Testis (tissue), 2 donors: ENCODE measurements at regions not wholly inside any gene's neighbourhood (a gene's known extent, or its start where the extent isn't known, plus 50 kb on each side); places are given as distances from the start of the nearest gene placed in this dataset.

Experiments used
- DNase-seq: peaks from one replicate; pipeline ENCODE4 v3.0.0-alpha.2; 2019
- H3K27ac ChIP-seq, 2 donors: fragments of 200-600 bp; sonication (generic); one replicate each; pipeline ENCODE4 v1.5.1; 2019
- H3K27me3 ChIP-seq: fragments of 200-600 bp; sonication (generic); one replicate; pipeline ENCODE4 v1.5.1; 2019
- H3K36me3 ChIP-seq: fragments of 200-600 bp; sonication (generic); one replicate; pipeline ENCODE4 v1.5.1; 2017; ENCODE audit warnings: low read depth; ENCODE audit errors: missing control alignments
- H3K4me1 ChIP-seq: fragments of 200-600 bp; sonication (generic); one replicate; pipeline ENCODE4 v1.5.1; 2019
- H3K4me3 ChIP-seq, 2 donors: fragments of 200-600 bp; sonication (generic); one replicate each; pipeline ENCODE4 v1.5.1; 2017 to 2019
- H3K9me3 ChIP-seq: fragments of 200-600 bp; sonication (generic); one replicate; pipeline ENCODE4 v1.5.1; 2017
- CTCF ChIP-seq, 3 experiments: fragments of 450-650 bp in 2 of 3; fragments of 200-600 bp in 1 of 3; sonication (generic) in 1 of 3; IDR thresholded peaks; one replicate each; pipeline ENCODE4 v1.5.1; 2016 to 2019; ENCODE audit warnings: antibody characterized with exemption in 3 of 3, mild to moderate bottlenecking in 2 of 3, moderate library complexity in 1 of 3
- POLR2A ChIP-seq: fragments of 450-650 bp; IDR thresholded peaks from one replicate; pipeline ENCODE4 v1.6.1; 2017; ENCODE audit warnings: antibody characterized with exemption, mild to moderate bottlenecking, moderate library complexity
- WGBS, 2 donors: methylation state at CpG; one replicate each; pipeline ENCODE4 v1.1.5; 2018; 5-methylcytosine and 5-hydroxymethylcytosine counted together
- intact Hi-C: fragments of 100-400 bp; cut with DNase I; formaldehyde crosslinking; loops from one replicate; pipeline ENCODE4 v1.15.1; 2023; ENCODE audit warnings: low total_unique reads

GRCh38 chr3:30141927-30142326 is 464.5 kb upstream of the TGFBR2 start:
- no peaks in the 10 kb centered on the region for H3K27me3 ChIP-seq
- TF ChIP-seq POLR2A (no peak), CTCF (IDR thresholded peaks at IDR 0.05) (no peak)
- H3K27ac ChIP-seq, result no peak overlapping the region
- H3K4me1 ChIP-seq, result no peaks in the 10 kb centered on the region
- H3K4me3 ChIP-seq, result no peak overlapping the region
- DNase-seq, result no peak
- 47 to 58% methylated on average over 3 of the region's 3 CpGs for WGBS, 2 donors
- H3K36me3 ChIP-seq, result no peaks in the 10 kb centered on the region
- intact Hi-C loops, result no loop called here
- H3K9me3 ChIP-seq, result no peaks in the 10 kb centered on the region

DNA sequence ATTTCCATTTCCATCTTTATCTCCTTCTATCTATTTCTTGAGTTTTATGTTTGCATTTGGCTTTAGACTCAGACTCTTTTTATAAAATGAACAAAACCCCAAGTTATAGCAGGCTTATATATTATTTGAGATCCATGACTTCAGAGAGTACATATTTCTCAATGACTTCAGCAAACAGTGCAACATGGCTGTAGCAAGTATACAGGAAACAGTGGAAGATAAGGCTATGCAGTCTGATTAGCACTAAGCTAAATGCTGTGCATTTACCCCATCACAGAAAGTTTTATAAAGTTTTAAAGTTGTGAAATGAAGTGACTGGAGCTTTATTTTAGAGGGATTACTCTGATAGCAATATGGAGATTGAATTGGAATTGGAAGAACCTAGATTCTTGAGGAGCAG is 463.5 kb upstream of the TGFBR2 start:
- H3K36me3 ChIP-seq, result no peaks in the 10 kb centered on the region
- H3K9me3 ChIP-seq, result no peaks in the 10 kb centered on the region
- TF ChIP-seq CTCF (IDR thresholded peaks at IDR 0.05) (no peak), POLR2A (no peak)
- no peak overlapping the region for H3K27ac ChIP-seq
- no peak overlapping the region for H3K4me3 ChIP-seq
- H3K4me1 ChIP-seq, result no peaks in the 10 kb centered on the region
- DNase-seq, result no peak
- H3K27me3 ChIP-seq, result no peaks in the 10 kb centered on the region
- intact Hi-C loops, result no loop called here

GRCh38 chr3:30145281-30145680 is 461.1 kb upstream of the TGFBR2 start:
- no peaks in the 10 kb centered on the region for H3K4me1 ChIP-seq
- H3K27ac ChIP-seq, result no peak overlapping the region
- intact Hi-C loops, result no loop called here
- no peaks in the 10 kb centered on the region for H3K9me3 ChIP-seq
- DNase-seq, result no peak
- TF ChIP-seq POLR2A, result no peak
- TF ChIP-seq CTCF (IDR thresholded peaks at IDR 0.05), result no peak
- no peaks in the 10 kb centered on the region for H3K27me3 ChIP-seq
- H3K36me3 ChIP-seq, result no peaks in the 10 kb centered on the region
- H3K4me3 ChIP-seq, result no peak overlapping the region

- intact Hi-C loops, result no loop called here
- H3K27me3 ChIP-seq, result no peaks in the 10 kb centered on the region
- DNase-seq, result no peak
Measured at GRCh38 chr3:30146978-30147377, 459.4 kb upstream of the TGFBR2 start.

More at GRCh38 chr3:30146978-30147377, 459.4 kb upstream of the TGFBR2 start:
- no peaks in the 10 kb centered on the region for H3K36me3 ChIP-seq
- H3K9me3 ChIP-seq, result no peaks in the 10 kb centered on the region
- no peak for TF ChIP-seq POLR2A
- TF ChIP-seq CTCF (IDR thresholded peaks at IDR 0.05), result no peak
- no peaks in the 10 kb centered on the region for H3K4me1 ChIP-seq
- H3K4me3 ChIP-seq, result no peak overlapping the region
- no peak overlapping the region for H3K27ac ChIP-seq
